ENCODE measurements at regions not wholly inside any gene's neighbourhood (a gene's known extent, or its start where the extent isn't known, plus 50 kb on each side); places are given as distances from the start of the nearest gene placed in this dataset.

GRCh38 chr4:133624744-133625143, 475.6 kb downstream of the PCDH10 start:
- no CpG with 5 or more reads among the region's 3 CpGs for WGBS (ENCODE audit: extremely low coverage, insufficient read length, low lambda C conversion rate)
- Histone ChIP-seq H2AK5ac (ENCODE audit: insufficient read length, low read length) (no peak overlapping the region), H3K23me2 (ENCODE audit: insufficient read length, low read depth, low read length, poor library complexity, severe bottlenecking) (no peaks in the 10 kb centered on the region), H3K79me1 (ENCODE audit: insufficient read depth, low read depth, low read length, poor library complexity, severe bottlenecking) (no peaks in the 10 kb centered on the region), H2BK5ac (ENCODE audit: insufficient read length, low read length) (no peak overlapping the region), H3K9ac (ENCODE audit: extremely low read depth, insufficient read length, low read length) (no peak overlapping the region), H3K4me2 (ENCODE audit: insufficient read depth, insufficient read length, low read length) (no peak overlapping the region), H2BK15ac (ENCODE audit: low read depth, low read length) (no peak overlapping the region), H4K20me1 (ENCODE audit: control insufficient read depth, insufficient read depth, insufficient read length) (no peaks in the 10 kb centered on the region), H3T11ph (ENCODE audit: low read length) (no peak overlapping the region), H2BK20ac (ENCODE audit: low read depth, low read length, poor library complexity, severe bottlenecking) (no peak overlapping the region), H3K27me3 (ENCODE audit: insufficient read depth, low read length) (no peaks in the 10 kb centered on the region), H3K4me1 (ENCODE audit: insufficient read depth, low read length) (no peaks in the 10 kb centered on the region; the same call in 1 of the 2 replicates), H4K8ac (replicated peaks; ENCODE audit: insufficient read length, low read depth, low read length) (no peak overlapping the region), H3K79me2 (ENCODE audit: insufficient read depth, low read length) (no peaks in the 10 kb centered on the region), H2AFZ (ENCODE audit: low read length) (no peak overlapping the region), H2BK12ac (ENCODE audit: insufficient read length, low read depth, low read length) (no peak overlapping the region), H2BK120ac (ENCODE audit: low read depth, low read length, poor library complexity, severe bottlenecking) (no peak overlapping the region), H4K5ac (ENCODE audit: insufficient read length, low read depth, low read length) (no peak overlapping the region), H3K56ac (ENCODE audit: insufficient read length, low read depth, low read length) (no peak overlapping the region), H3K23ac (ENCODE audit: insufficient read length, low read depth, low read length) (no peak overlapping the region), H4K91ac (ENCODE audit: insufficient read length, low read depth, low read length) (no peak overlapping the region), H3K27ac (ENCODE audit: insufficient read length, low read depth, low read length) (no peak overlapping the region), H3K4ac (ENCODE audit: low read depth, low read length) (no peak overlapping the region), H3K14ac (ENCODE audit: insufficient read depth, low read length) (no peak overlapping the region; the same call in 1 of the 2 replicates), H3K9me3 (ENCODE audit: control insufficient read depth, low read depth, low read length) (no peaks in the 10 kb centered on the region), H3K18ac (ENCODE audit: insufficient read length, low read depth, low read length) (no peak overlapping the region)
- peaks cover 12 to 22% of the 10 kb centered on the region in 2 experiments for H3K4me1 Mint-ChIP-seq
- H3K9me3 Mint-ChIP-seq: peaks cover 0 to 3% of the 10 kb centered on the region in 2 experiments; a peak in 3 of 5 replicates
- no peaks in the 10 kb centered on the region for H3K27me3 Mint-ChIP-seq (ENCODE audit: low read depth)
- H3K36me3 Mint-ChIP-seq (ENCODE audit: insufficient read depth in 1 of 3, low read depth in 3 of 3): peaks cover 0 to 3% (median 0%) of the 10 kb centered on the region in 3 experiments; a peak in 2 of 7 replicates
- H3K27ac Mint-ChIP-seq: peak overlapping the region in 2 of 3 experiments; percentile 27 to 49; a peak in 2 of 7 replicates
- TF ChIP-seq, protein P1, sequence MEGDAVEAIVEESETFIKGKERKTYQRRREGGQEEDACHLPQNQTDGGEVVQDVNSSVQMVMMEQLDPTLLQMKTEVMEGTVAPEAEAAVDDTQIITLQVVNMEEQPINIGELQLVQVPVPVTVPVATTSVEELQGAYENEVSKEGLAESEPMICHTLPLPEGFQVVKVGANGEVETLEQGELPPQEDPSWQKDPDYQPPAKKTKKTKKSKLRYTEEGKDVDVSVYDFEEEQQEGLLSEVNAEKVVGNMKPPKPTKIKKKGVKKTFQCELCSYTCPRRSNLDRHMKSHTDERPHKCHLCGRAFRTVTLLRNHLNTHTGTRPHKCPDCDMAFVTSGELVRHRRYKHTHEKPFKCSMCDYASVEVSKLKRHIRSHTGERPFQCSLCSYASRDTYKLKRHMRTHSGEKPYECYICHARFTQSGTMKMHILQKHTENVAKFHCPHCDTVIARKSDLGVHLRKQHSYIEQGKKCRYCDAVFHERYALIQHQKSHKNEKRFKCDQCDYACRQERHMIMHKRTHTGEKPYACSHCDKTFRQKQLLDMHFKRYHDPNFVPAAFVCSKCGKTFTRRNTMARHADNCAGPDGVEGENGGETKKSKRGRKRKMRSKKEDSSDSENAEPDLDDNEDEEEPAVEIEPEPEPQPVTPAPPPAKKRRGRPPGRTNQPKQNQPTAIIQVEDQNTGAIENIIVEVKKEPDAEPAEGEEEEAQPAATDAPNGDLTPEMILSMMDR (conservative IDR thresholded peaks at IDR 0.05): no peak
- H3K4me3 Mint-ChIP-seq: no peak overlapping the region; a peak in 1 of 5 replicates
- DNase-seq: peak; percentile 41

Data from H9 (cell line).